ENCODE measurements at regions not wholly inside any gene's neighbourhood (a gene's known extent, or its start where the extent isn't known, plus 50 kb on each side); places are given as distances from the start of the nearest gene placed in this dataset.
"Not testable (repeated sequence)": the region's sequence is repeated elsewhere in the genome, so short reads cannot be mapped to it uniquely, and the experiment has no call there.

GRCh38 chrX:23061116-23061515 lies 61.4 kb downstream of the DDX53 start:
- H3K4me2 ChIP-seq (ENCODE audit: low read length) = no peak overlapping the region
- H3K9me3 ChIP-seq (ENCODE audit: low read length) = no peaks in the 10 kb centered on the region
- no peaks in the 10 kb centered on the region for H3K9me2 ChIP-seq (ENCODE audit: low read depth, low read length)
- H3K4me1 ChIP-seq (ENCODE audit: insufficient read depth, low read length, severe bottlenecking) = no peaks in the 10 kb centered on the region
- H3K79me2 ChIP-seq (ENCODE audit: insufficient read depth, low read length) = no peaks in the 10 kb centered on the region
- TF ChIP-seq EZH2 (IDR thresholded peaks at IDR 0.05; ENCODE audit: borderline replicate concordance, low read length) (no peak), CTCF (IDR thresholded peaks at IDR 0.05; ENCODE audit: low read length) (no peak)
- H3K4me3 ChIP-seq (ENCODE audit: low read depth, low read length, poor library complexity, severe bottlenecking) = no peak overlapping the region
- no peaks in the 10 kb centered on the region for H3F3A ChIP-seq (ENCODE audit: insufficient read depth, low read length)
- H3K27me3 ChIP-seq (ENCODE audit: insufficient read depth, low read length) = no peaks in the 10 kb centered on the region
- no peak overlapping the region for H3K27ac ChIP-seq (ENCODE audit: low read depth, low read length, poor library complexity, severe bottlenecking)
- no peaks in the 10 kb centered on the region for H3K36me3 ChIP-seq (ENCODE audit: insufficient read depth, low read length)
- no peak overlapping the region for H3K9ac ChIP-seq (ENCODE audit: low read length)
- no peak overlapping the region for H2AFZ ChIP-seq (ENCODE audit: low read length)
- H4K20me1 ChIP-seq (ENCODE audit: insufficient read depth, low read length) = no peaks in the 10 kb centered on the region

- Histone ChIP-seq H3K27ac (ENCODE audit: low read depth, low read length, poor library complexity, severe bottlenecking) (no peak overlapping the region), H4K20me1 (ENCODE audit: insufficient read depth, low read length) (no peaks in the 10 kb centered on the region), H3K9me2 (ENCODE audit: low read depth, low read length) (no peaks in the 10 kb centered on the region), H3K79me2 (ENCODE audit: insufficient read depth, low read length) (no peaks in the 10 kb centered on the region), H2AFZ (ENCODE audit: low read length) (no peak overlapping the region), H3K4me2 (ENCODE audit: low read length) (no peak overlapping the region), H3K9me3 (ENCODE audit: low read length) (no peaks in the 10 kb centered on the region), H3K36me3 (ENCODE audit: insufficient read depth, low read length) (no peaks in the 10 kb centered on the region), H3K27me3 (ENCODE audit: insufficient read depth, low read length) (no peaks in the 10 kb centered on the region), H3F3A (ENCODE audit: insufficient read depth, low read length) (no peaks in the 10 kb centered on the region), H3K9ac (ENCODE audit: low read length) (no peak overlapping the region), H3K4me3 (ENCODE audit: low read depth, low read length, poor library complexity, severe bottlenecking) (no peak overlapping the region), H3K4me1 (ENCODE audit: insufficient read depth, low read length, severe bottlenecking) (no peaks in the 10 kb centered on the region)
- TF ChIP-seq EZH2 (IDR thresholded peaks at IDR 0.05; ENCODE audit: borderline replicate concordance, low read length) (no peak), CTCF (IDR thresholded peaks at IDR 0.05; ENCODE audit: low read length) (no peak)
Observed at GRCh38 chrX:23062359-23062758, 62.6 kb downstream of the DDX53 start.

GRCh38 chrX:23066588-23067281 lies 67.0 kb downstream of the DDX53 start:
- Histone ChIP-seq H3K9me2 (ENCODE audit: low read depth, low read length) (no peaks in the 10 kb centered on the region), H2AFZ (ENCODE audit: low read length) (no peak overlapping the region), H3F3A (ENCODE audit: insufficient read depth, low read length) (no peaks in the 10 kb centered on the region), H3K79me2 (ENCODE audit: insufficient read depth, low read length) (no peaks in the 10 kb centered on the region), H3K27me3 (ENCODE audit: insufficient read depth, low read length) (no peaks in the 10 kb centered on the region), H3K9ac (ENCODE audit: low read length) (no peak overlapping the region), H3K4me2 (ENCODE audit: low read length) (no peak overlapping the region), H3K27ac (ENCODE audit: low read depth, low read length, poor library complexity, severe bottlenecking) (no peak overlapping the region), H4K20me1 (ENCODE audit: insufficient read depth, low read length) (no peaks in the 10 kb centered on the region), H3K4me1 (ENCODE audit: insufficient read depth, low read length, severe bottlenecking) (no peaks in the 10 kb centered on the region), H3K9me3 (ENCODE audit: low read length) (no peaks in the 10 kb centered on the region), H3K4me3 (ENCODE audit: low read depth, low read length, poor library complexity, severe bottlenecking) (no peak overlapping the region), H3K36me3 (ENCODE audit: insufficient read depth, low read length) (no peaks in the 10 kb centered on the region)
- TF ChIP-seq CTCF (IDR thresholded peaks at IDR 0.05; ENCODE audit: low read length) = no peak
- no peak for TF ChIP-seq EZH2 (IDR thresholded peaks at IDR 0.05; ENCODE audit: borderline replicate concordance, low read length)

GRCh38 chrX:23075461-23075860 lies 75.7 kb downstream of the DDX53 start:
- not testable (repeated sequence) for H3F3A ChIP-seq (ENCODE audit: insufficient read depth, low read length); H3K36me3 ChIP-seq (ENCODE audit: insufficient read depth, low read length); H3K27me3 ChIP-seq (ENCODE audit: insufficient read depth, low read length); H3K9me3 ChIP-seq (ENCODE audit: low read length); H2AFZ ChIP-seq (ENCODE audit: low read length); H3K79me2 ChIP-seq (ENCODE audit: insufficient read depth, low read length); H3K9ac ChIP-seq (ENCODE audit: low read length); H3K4me2 ChIP-seq (ENCODE audit: low read length); H4K20me1 ChIP-seq (ENCODE audit: insufficient read depth, low read length); H3K27ac ChIP-seq (ENCODE audit: low read depth, low read length, poor library complexity, severe bottlenecking); H3K9me2 ChIP-seq (ENCODE audit: low read depth, low read length); H3K4me1 ChIP-seq (ENCODE audit: insufficient read depth, low read length, severe bottlenecking)
- H3K4me3 ChIP-seq (ENCODE audit: low read depth, low read length, poor library complexity, severe bottlenecking) = peak overlapping the region; percentile 36

All from OCI-LY1 (cell line).